ENCODE measurements at regions not wholly inside any gene's neighbourhood (a gene's known extent, or its start where the extent isn't known, plus 50 kb on each side); places are given as distances from the start of the nearest gene placed in this dataset.

DNA sequence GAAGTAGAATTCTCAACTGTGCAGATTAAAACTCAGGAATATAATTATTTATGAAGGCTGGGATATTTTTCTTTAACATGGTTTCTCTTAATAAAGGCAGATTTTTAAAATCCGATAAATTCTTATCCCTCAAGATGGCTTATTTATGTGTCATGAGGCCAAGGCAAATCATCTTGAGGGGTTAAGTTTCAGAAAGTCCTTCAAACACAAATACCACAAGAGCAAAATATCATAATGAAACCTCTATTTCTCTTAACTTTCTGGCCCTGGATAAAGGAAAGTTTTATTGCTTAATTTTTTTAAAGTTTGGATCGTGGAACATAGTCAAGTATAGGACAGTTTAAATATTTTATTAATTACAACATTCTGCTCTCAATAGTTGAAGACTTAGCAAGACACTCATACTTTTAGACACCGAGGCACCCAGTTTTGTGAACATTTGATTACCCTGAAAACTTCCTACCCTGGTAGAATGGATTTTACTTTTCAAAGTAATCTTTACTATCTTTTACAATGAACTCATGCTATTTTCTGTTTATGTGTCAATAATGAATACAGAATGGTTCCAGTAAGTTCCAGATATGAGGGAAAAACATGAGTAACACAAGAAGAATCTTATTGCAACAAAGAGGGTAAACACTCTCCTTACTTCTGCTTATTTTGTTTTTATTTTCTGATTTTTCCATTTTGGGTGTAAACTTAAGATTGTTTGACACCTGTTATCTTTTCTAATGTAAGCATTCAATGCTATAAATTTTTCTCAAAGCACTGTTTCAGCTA lies 200.7 kb upstream of the IL15 start:
- H3K27ac ChIP-seq = no peak overlapping the region
- no peak for TF ChIP-seq CTCF (conservative IDR thresholded peaks at IDR 0.05)

GRCh38 chr4:141439223-141439622 lies 197.2 kb upstream of the IL15 start:
- TF ChIP-seq CTCF (conservative IDR thresholded peaks at IDR 0.05) = no peak
- no peak overlapping the region for H3K27ac ChIP-seq

- TF ChIP-seq CTCF (conservative IDR thresholded peaks at IDR 0.05) = no peak
- no peak overlapping the region for H3K27ac ChIP-seq
Measured at GRCh38 chr4:141447761-141448160, 188.6 kb upstream of the IL15 start.

DNA sequence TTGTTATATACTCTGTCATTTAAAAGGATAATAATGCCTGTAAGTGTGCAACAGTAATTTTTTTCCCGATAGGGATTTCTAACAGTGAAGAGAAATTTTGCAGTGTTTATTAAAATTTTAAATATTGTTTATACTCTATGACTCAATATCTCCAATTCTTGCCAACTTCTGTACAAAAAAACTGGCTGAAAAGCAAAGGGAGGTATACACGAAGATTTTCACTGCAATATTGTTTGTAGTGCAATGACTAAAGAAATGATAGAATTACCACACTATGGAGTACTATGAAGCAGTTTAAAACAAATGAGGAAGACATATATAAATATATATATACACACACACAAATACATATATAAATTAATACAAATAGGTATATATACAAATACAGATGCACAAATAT lies 187.9 kb upstream of the IL15 start:
- no peak overlapping the region for H3K27ac ChIP-seq
- TF ChIP-seq CTCF (conservative IDR thresholded peaks at IDR 0.05) = no peak

- TF ChIP-seq CTCF (conservative IDR thresholded peaks at IDR 0.05) = no peak
- no peak overlapping the region for H3K27ac ChIP-seq
Measured at GRCh38 chr4:141449927-141450326, 186.5 kb upstream of the IL15 start.

GRCh38 chr4:141455651-141456050 lies 180.7 kb upstream of the IL15 start:
- no peak for TF ChIP-seq CTCF (conservative IDR thresholded peaks at IDR 0.05)
- H3K27ac ChIP-seq = no peak overlapping the region

GRCh38 chr4:141457653-141458052 lies 178.7 kb upstream of the IL15 start:
- no peak for TF ChIP-seq CTCF (conservative IDR thresholded peaks at IDR 0.05)
- H3K27ac ChIP-seq = no peak overlapping the region
